Large intestine (tissue), 3 donors: ENCODE measurements at regions not wholly inside any gene's neighbourhood (a gene's known extent, or its start where the extent isn't known, plus 50 kb on each side); places are given as distances from the start of the nearest gene placed in this dataset.

Source experiments
- DNase-seq, 2 donors: peaks; one replicate each; pipeline versions ENCODE4 v3.0.0 to v3.0.0-alpha.2; 2013
- H3K27ac ChIP-seq: one replicate; pipeline ENCODE4 v1.5.1; 2013; ENCODE audit warnings: low read length
- H3K27me3 ChIP-seq: 2 replicates; pipeline ENCODE4 v1.6.1; 2013; ENCODE audit warnings: low read length; ENCODE audit not compliant: control insufficient read depth, insufficient read depth
- H3K36me3 ChIP-seq: 2 replicates; pipeline ENCODE4 v1.6.1; 2013; ENCODE audit warnings: low read length; ENCODE audit not compliant: control insufficient read depth, insufficient read depth
- H3K4me1 ChIP-seq: one replicate; pipeline ENCODE4 v1.6.1; 2013; ENCODE audit warnings: low read length; ENCODE audit not compliant: control insufficient read depth, insufficient read depth
- H3K4me3 ChIP-seq: one replicate; pipeline ENCODE4 v1.5.1; 2013; ENCODE audit warnings: low read length
- H3K9me3 ChIP-seq: one replicate; pipeline ENCODE4 v1.6.1; 2013; ENCODE audit warnings: mild to moderate bottlenecking, low read depth, low read length, moderate library complexity; ENCODE audit not compliant: control insufficient read depth
- WGBS: methylation state at CpG from one replicate; pipeline ENCODE4 v1.1.5; 2013; ENCODE audit warnings: low lambda C conversion rate; ENCODE audit not compliant: insufficient coverage; 5-methylcytosine and 5-hydroxymethylcytosine counted together

- DNase-seq: peak in 1 of 2 donors; percentile 11
- no peak overlapping the region for H3K27ac ChIP-seq
- no peak overlapping the region for H3K4me3 ChIP-seq
- no CpG with 5 or more reads among the region's 4 CpGs for WGBS
- no peaks in the 10 kb centered on the region for H3K4me1 ChIP-seq
- H3K27me3 ChIP-seq: peaks cover 45% of the 10 kb centered on the region
- no peaks in the 10 kb centered on the region for H3K9me3 ChIP-seq
- no peaks in the 10 kb centered on the region for H3K36me3 ChIP-seq
These were observed 134.3 kb upstream of the PPARGC1A start for GRCh38 chr4:24024157-24024556.

DNA sequence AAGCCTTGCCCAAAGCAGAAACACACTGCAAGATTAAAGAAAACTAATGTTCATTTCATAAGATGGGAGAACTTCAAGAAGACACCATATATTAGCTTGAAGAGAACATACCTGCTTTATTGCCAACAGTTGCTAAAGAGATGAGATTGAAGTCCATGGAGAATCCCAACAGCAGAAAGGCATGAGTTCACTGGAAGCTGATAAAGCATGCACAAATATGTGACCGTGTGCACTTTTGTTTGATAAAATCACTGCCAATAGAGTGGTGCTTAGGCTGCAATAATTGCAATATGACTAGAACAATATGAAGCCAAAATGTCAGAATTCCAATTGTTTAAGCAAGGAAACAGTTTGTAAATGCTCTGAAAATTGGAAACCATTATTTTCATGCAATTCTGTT lies 125.9 kb upstream of the PPARGC1A start:
- Histone ChIP-seq H3K27ac (no peak overlapping the region), H3K27me3 (peaks cover 12% of the 10 kb centered on the region), H3K36me3 (no peaks in the 10 kb centered on the region), H3K4me3 (no peak overlapping the region), H3K4me1 (peaks cover 3% of the 10 kb centered on the region), H3K9me3 (no peaks in the 10 kb centered on the region)
- peak; percentile 23 to 28 for DNase-seq
- WGBS: no CpG with 5 or more reads among the region's 1 CpG

DNA sequence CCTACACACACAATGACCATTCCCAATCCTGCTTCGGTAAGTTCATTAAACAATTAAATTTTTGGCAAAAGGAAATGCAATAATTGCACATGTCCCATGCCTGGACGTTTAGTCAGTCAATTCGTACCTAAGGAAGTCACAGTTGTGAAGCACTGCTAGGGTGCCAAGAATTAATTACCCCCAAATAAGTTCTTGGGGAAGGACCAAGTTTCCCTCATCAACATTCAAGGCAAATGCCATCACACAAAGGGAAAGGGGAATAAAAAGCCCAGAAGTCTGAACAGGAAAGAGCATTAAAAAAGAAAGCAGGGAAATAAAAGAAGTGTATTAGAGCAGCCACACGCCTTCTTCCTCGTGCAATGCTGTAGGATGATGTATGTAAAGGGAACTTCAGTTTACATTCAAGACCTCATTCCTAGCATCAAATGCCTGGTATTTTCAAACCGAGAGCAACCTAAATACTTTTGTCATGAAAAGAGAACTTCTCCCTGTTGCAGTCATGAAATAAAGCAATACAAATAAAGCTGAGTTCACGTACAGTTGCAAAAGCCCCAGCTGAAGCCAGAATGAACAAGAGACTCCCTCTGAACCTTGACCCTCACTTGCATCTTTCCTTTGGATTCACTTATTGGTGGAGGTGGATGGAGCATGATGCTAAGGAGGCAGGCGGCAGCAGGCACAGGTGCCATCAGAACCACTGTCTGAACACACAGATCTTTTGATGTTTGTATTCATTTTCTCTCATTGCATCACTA lies 124.0 kb upstream of the PPARGC1A start:
- H3K9me3 ChIP-seq: no peaks in the 10 kb centered on the region
- no peak for DNase-seq
- WGBS: no CpG with 5 or more reads among the region's 8 CpGs
- H3K27ac ChIP-seq: no peak overlapping the region
- H3K27me3 ChIP-seq: no peaks in the 10 kb centered on the region
- peaks cover 3% of the 10 kb centered on the region for H3K4me1 ChIP-seq
- H3K4me3 ChIP-seq: no peak overlapping the region
- no peaks in the 10 kb centered on the region for H3K36me3 ChIP-seq

DNA sequence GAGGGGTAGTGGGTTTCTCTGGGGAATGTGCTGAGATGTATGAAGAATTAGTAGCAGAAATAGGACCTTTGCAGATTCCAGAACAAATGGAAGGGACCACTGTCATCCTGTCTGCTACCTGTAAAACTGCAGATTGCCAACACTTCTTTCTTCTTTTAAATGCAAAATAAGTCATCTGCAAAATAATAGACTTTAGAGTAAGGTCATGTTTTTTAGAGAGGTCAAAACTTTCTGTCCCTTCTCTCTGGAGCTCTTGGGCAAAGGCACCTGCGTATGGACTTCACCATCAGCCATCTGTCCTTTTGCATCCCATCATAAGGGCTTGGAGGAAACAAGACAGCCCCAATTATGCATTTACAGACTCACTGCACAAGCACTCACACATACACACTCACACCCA lies 121.1 kb upstream of the PPARGC1A start:
- H3K27me3 ChIP-seq: no peaks in the 10 kb centered on the region
- DNase-seq: no peak
- no peaks in the 10 kb centered on the region for H3K9me3 ChIP-seq
- no peak overlapping the region for H3K27ac ChIP-seq
- H3K4me1 ChIP-seq: peaks cover 3% of the 10 kb centered on the region
- no CpG with 5 or more reads among the region's 1 CpG for WGBS
- no peaks in the 10 kb centered on the region for H3K36me3 ChIP-seq
- H3K4me3 ChIP-seq: no peak overlapping the region

DNA sequence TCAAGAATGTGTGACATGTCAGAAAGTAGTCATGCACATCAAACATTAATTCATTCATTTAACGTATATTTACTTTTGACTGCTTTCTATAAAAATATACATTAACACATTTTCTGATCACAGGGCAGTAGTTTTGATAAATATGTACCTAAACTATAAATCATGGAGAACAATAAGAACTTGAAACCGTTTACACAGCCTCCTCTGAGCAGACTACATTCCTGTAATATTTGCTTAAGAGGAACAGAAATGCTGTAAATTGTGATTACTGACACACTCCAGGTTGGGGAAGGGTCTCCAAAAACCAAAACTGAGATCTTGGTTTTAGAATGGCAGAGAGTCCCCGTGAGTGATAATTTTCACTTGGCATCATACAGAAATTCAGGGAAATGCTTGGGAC lies 120.7 kb upstream of the PPARGC1A start:
- H3K36me3 ChIP-seq: no peaks in the 10 kb centered on the region
- no peaks in the 10 kb centered on the region for H3K9me3 ChIP-seq
- H3K4me1 ChIP-seq: peaks cover 3% of the 10 kb centered on the region
- H3K4me3 ChIP-seq: no peak overlapping the region
- no peak overlapping the region for H3K27ac ChIP-seq
- no peaks in the 10 kb centered on the region for H3K27me3 ChIP-seq
- WGBS: 67% methylated on average over 2 of the region's 3 CpGs
- DNase-seq: no peak

DNA sequence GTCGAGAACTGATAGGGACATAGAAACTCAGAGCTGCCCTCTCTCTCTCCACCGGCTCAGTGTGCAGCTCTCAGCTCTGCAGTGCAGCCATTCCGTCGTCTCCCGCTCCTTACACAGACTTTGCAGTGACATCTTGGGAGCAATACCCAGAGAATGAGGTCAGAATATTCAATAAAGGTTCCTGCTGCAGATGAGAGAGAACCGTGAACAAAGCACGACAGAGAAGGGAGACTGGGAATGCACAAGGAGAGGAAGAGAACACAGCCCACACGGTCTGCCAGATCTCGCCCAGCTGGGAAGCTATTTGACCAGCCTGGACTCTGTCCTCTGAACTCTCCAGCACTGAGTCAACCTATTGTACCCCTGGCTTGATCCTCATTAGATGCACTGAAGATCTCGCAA lies 118.0 kb upstream of the PPARGC1A start:
- H3K9me3 ChIP-seq: no peaks in the 10 kb centered on the region
- H3K4me3 ChIP-seq: no peak overlapping the region
- no peak overlapping the region for H3K27ac ChIP-seq
- no peaks in the 10 kb centered on the region for H3K27me3 ChIP-seq
- DNase-seq: peak; percentile 14 to 15
- no peaks in the 10 kb centered on the region for H3K36me3 ChIP-seq
- 40% methylated on average over 2 of the region's 10 CpGs for WGBS
- no peaks in the 10 kb centered on the region for H3K4me1 ChIP-seq

DNA sequence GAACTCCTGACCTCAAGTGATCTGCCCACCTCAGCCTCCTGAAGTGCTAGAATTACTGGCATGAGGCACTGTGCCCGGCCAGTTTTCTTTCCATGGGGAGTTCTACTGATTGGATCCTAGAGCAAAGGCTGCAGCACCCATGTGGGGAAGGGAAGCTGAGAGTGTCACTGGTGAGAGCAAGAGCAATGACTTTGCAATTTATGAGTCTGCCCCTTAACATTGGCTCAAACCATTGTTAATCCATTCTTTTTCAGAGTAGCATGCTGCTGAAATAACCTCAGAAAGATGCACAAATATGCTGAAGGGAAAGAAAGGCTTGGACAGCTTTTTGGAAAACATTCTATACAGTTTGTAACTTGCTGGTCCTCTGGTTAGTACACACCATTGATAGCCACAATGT lies 116.4 kb upstream of the PPARGC1A start:
- H3K36me3 ChIP-seq: no peaks in the 10 kb centered on the region
- WGBS: no CpG with 5 or more reads among the region's 1 CpG
- H3K4me3 ChIP-seq: no peak overlapping the region
- DNase-seq: no peak
- no peaks in the 10 kb centered on the region for H3K27me3 ChIP-seq
- H3K27ac ChIP-seq: no peak overlapping the region
- no peaks in the 10 kb centered on the region for H3K9me3 ChIP-seq
- H3K4me1 ChIP-seq: no peaks in the 10 kb centered on the region

- Histone ChIP-seq H3K27me3 (no peaks in the 10 kb centered on the region), H3K9me3 (no peaks in the 10 kb centered on the region), H3K36me3 (no peaks in the 10 kb centered on the region), H3K4me1 (no peaks in the 10 kb centered on the region), H3K27ac (no peak overlapping the region), H3K4me3 (no peak overlapping the region)
- WGBS: no CpG with 5 or more reads among the region's 4 CpGs
- no peak for DNase-seq
These were observed 114.1 kb upstream of the PPARGC1A start for GRCh38 chr4:24003926-24004325.

DNA sequence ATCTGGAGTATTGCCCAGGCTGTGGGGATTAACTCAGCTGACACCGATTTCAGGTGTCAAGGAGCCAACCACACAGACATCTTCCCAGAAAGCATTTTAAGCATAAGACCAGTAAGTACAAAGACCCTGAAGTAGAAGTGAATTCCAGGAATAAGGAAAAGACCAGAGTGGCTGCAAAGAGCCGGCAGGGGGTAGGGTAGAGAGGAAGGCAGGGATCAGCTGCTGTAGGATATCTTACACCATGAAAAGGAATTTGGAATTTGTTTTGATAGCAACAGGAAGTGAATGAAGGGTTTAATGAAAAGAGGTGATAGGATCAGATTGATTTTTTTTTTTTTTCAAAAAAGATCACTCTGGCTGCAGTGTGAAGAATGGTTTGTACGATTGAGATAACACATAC lies 113.6 kb upstream of the PPARGC1A start:
- no peak for DNase-seq
- H3K36me3 ChIP-seq: no peaks in the 10 kb centered on the region
- no peak overlapping the region for H3K4me3 ChIP-seq
- WGBS: 67% methylated on average over 1 of the region's 3 CpGs
- H3K27ac ChIP-seq: no peak overlapping the region
- H3K4me1 ChIP-seq: no peaks in the 10 kb centered on the region
- no peaks in the 10 kb centered on the region for H3K27me3 ChIP-seq
- no peaks in the 10 kb centered on the region for H3K9me3 ChIP-seq

DNA sequence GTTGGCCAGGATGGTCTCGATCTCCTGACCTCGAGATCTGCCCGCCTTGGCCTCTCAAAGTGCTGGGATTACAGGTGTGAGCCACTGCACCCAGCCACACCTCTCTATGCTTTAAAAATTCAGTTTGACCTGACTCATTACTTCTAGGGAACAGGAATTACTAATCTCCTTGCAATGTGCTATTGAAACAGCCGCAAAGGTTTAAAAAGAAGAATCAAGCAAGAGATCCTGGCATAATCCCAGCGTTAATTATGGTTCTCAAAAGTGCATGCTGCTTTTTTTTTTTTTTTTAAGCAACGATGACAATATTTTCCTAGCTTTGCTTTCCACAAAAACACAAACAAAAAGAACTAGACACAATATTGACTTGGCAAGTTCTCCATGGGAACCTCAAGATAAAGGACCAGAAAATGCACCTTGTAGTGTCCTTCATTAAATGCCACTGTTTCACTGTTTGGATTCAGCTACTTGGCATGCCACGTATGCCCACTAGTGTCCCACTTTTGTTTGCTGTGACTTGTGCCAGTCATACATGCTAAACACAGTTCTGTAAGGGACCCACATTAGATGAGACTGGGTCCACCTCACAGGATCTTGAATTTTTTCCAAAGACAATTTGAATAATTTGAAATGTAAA lies 112.6 kb upstream of the PPARGC1A start:
- Histone ChIP-seq H3K27ac (no peak overlapping the region), H3K4me1 (no peaks in the 10 kb centered on the region), H3K27me3 (no peaks in the 10 kb centered on the region), H3K9me3 (no peaks in the 10 kb centered on the region), H3K36me3 (no peaks in the 10 kb centered on the region), H3K4me3 (no peak overlapping the region)
- no peak for DNase-seq
- no CpG with 5 or more reads among the region's 7 CpGs for WGBS
